ENCODE measurements at regions not wholly inside any gene's neighbourhood (a gene's known extent, or its start where the extent isn't known, plus 50 kb on each side); places are given as distances from the start of the nearest gene placed in this dataset.

- Mint-ChIP-seq H3K27me3 (no peaks in the 10 kb centered on the region), H3K4me3 (no peak overlapping the region), H3K4me1 (peaks cover 2 to 11% of the 10 kb centered on the region in 2 donors), H3K36me3 (no peaks in the 10 kb centered on the region), H3K27ac (no peak overlapping the region), H3K9me3 (no peaks in the 10 kb centered on the region)
- ATAC-seq (replicated peaks), result no peak
- DNase-seq, result no peak
Observed at GRCh38 chr2:37459095-37459981, 114.9 kb downstream of the QPCT start.

- Mint-ChIP-seq H3K27ac (no peak overlapping the region), H3K4me3 (no peak overlapping the region), H3K27me3 (no peaks in the 10 kb centered on the region), H3K36me3 (no peaks in the 10 kb centered on the region), H3K4me1 (peaks cover 2 to 12% of the 10 kb centered on the region in 2 donors), H3K9me3 (no peaks in the 10 kb centered on the region)
- no peak for ATAC-seq (replicated peaks)
- DNase-seq, result no peak
Observed at GRCh38 chr2:37460896-37461229, 116.4 kb downstream of the QPCT start.

- Mint-ChIP-seq H3K4me1 (peaks cover 0 to 6% of the 10 kb centered on the region in 2 donors), H3K27ac (no peak overlapping the region), H3K27me3 (no peaks in the 10 kb centered on the region), H3K9me3 (no peaks in the 10 kb centered on the region), H3K4me3 (no peak overlapping the region), H3K36me3 (no peaks in the 10 kb centered on the region)
- ATAC-seq (replicated peaks) (no peak), DNase-seq (no peak)
Observed at GRCh38 chr2:37464067-37464466, 119.6 kb downstream of the QPCT start.

- Mint-ChIP-seq H3K4me3 (no peak overlapping the region), H3K36me3 (no peaks in the 10 kb centered on the region), H3K4me1 (peaks cover 0 to 6% of the 10 kb centered on the region in 2 donors), H3K9me3 (no peaks in the 10 kb centered on the region), H3K27ac (no peak overlapping the region), H3K27me3 (peaks cover 0 to 4% of the 10 kb centered on the region in 2 donors)
- DNase-seq (no peak), ATAC-seq (replicated peaks) (no peak)
Observed at GRCh38 chr2:37466533-37467222, 122.2 kb downstream of the QPCT start.

- no peaks in the 10 kb centered on the region for H3K9me3 Mint-ChIP-seq
- no peak for DNase-seq
- peaks cover 0 to 6% of the 10 kb centered on the region in 2 donors for H3K4me1 Mint-ChIP-seq
- H3K4me3 Mint-ChIP-seq, result no peak overlapping the region
- no peak for ATAC-seq (replicated peaks)
- H3K27me3 Mint-ChIP-seq, result peaks cover 0 to 4% of the 10 kb centered on the region in 2 donors
- no peaks in the 10 kb centered on the region for H3K36me3 Mint-ChIP-seq
- no peak overlapping the region for H3K27ac Mint-ChIP-seq
Observed at GRCh38 chr2:37468170-37468569, 123.7 kb downstream of the QPCT start.

- Mint-ChIP-seq H3K9me3 (no peaks in the 10 kb centered on the region), H3K36me3 (no peaks in the 10 kb centered on the region), H3K4me1 (peaks cover 0 to 3% of the 10 kb centered on the region in 2 donors), H3K27ac (no peak overlapping the region), H3K27me3 (peaks cover 0 to 4% of the 10 kb centered on the region in 2 donors), H3K4me3 (no peak overlapping the region)
- DNase-seq, result no peak
- ATAC-seq (replicated peaks), result no peak
Observed at GRCh38 chr2:37469126-37469525, 124.7 kb downstream of the QPCT start.

GRCh38 chr2:37471104-37471503 is 126.7 kb downstream of the QPCT start:
- no peak for ATAC-seq (replicated peaks)
- Mint-ChIP-seq H3K9me3 (no peaks in the 10 kb centered on the region), H3K36me3 (no peaks in the 10 kb centered on the region), H3K4me1 (no peaks in the 10 kb centered on the region), H3K4me3 (no peak overlapping the region), H3K27me3 (peaks cover 0 to 4% of the 10 kb centered on the region in 2 donors), H3K27ac (no peak overlapping the region)
- no peak for DNase-seq

GRCh38 chr2:37471994-37472393 is 127.6 kb downstream of the QPCT start:
- DNase-seq, result no peak
- peaks cover 0 to 4% of the 10 kb centered on the region in 2 donors for H3K27me3 Mint-ChIP-seq
- H3K9me3 Mint-ChIP-seq, result no peaks in the 10 kb centered on the region
- no peak overlapping the region for H3K4me3 Mint-ChIP-seq
- no peaks in the 10 kb centered on the region for H3K36me3 Mint-ChIP-seq
- no peak for ATAC-seq (replicated peaks)
- H3K4me1 Mint-ChIP-seq, result no peaks in the 10 kb centered on the region
- H3K27ac Mint-ChIP-seq, result no peak overlapping the region

- H3K4me3 Mint-ChIP-seq, result no peak overlapping the region
- H3K36me3 Mint-ChIP-seq, result no peaks in the 10 kb centered on the region
- no peak for ATAC-seq (replicated peaks)
- H3K27ac Mint-ChIP-seq, result no peak overlapping the region
- H3K4me1 Mint-ChIP-seq, result no peaks in the 10 kb centered on the region
- H3K9me3 Mint-ChIP-seq, result no peaks in the 10 kb centered on the region
- peaks cover 0 to 4% of the 10 kb centered on the region in 2 donors for H3K27me3 Mint-ChIP-seq
- no peak for DNase-seq
Observed at GRCh38 chr2:37472959-37473358, 128.5 kb downstream of the QPCT start.

GRCh38 chr2:37476411-37476810 is 132.0 kb downstream of the QPCT start:
- Mint-ChIP-seq H3K36me3 (peaks cover 0 to 3% of the 10 kb centered on the region in 2 donors), H3K4me3 (no peak overlapping the region), H3K27ac (no peak overlapping the region), H3K27me3 (no peaks in the 10 kb centered on the region), H3K9me3 (no peaks in the 10 kb centered on the region), H3K4me1 (no peaks in the 10 kb centered on the region)
- no peak for DNase-seq
- no peak for ATAC-seq (replicated peaks)

GRCh38 chr2:37477921-37478320 is 133.5 kb downstream of the QPCT start:
- DNase-seq (no peak), ATAC-seq (replicated peaks) (no peak)
- H3K4me3 Mint-ChIP-seq, result no peak overlapping the region
- no peak overlapping the region for H3K27ac Mint-ChIP-seq
- H3K4me1 Mint-ChIP-seq, result no peaks in the 10 kb centered on the region
- no peaks in the 10 kb centered on the region for H3K27me3 Mint-ChIP-seq
- no peaks in the 10 kb centered on the region for H3K9me3 Mint-ChIP-seq
- H3K36me3 Mint-ChIP-seq, result peaks cover 0 to 3% of the 10 kb centered on the region in 2 donors

GRCh38 chr2:37481244-37481643 is 136.8 kb downstream of the QPCT start:
- H3K9me3 Mint-ChIP-seq, result no peaks in the 10 kb centered on the region
- H3K4me1 Mint-ChIP-seq, result no peaks in the 10 kb centered on the region
- no peak overlapping the region for H3K4me3 Mint-ChIP-seq
- ATAC-seq (replicated peaks), result no peak
- peaks cover 0 to 3% of the 10 kb centered on the region in 2 donors for H3K36me3 Mint-ChIP-seq
- DNase-seq, result no peak
- no peak overlapping the region for H3K27ac Mint-ChIP-seq
- no peaks in the 10 kb centered on the region for H3K27me3 Mint-ChIP-seq

- Mint-ChIP-seq H3K9me3 (peaks cover 0 to 2% of the 10 kb centered on the region in 2 donors), H3K27me3 (no peaks in the 10 kb centered on the region), H3K27ac (no peak overlapping the region), H3K36me3 (no peaks in the 10 kb centered on the region), H3K4me3 (no peak overlapping the region), H3K4me1 (no peaks in the 10 kb centered on the region)
- no peak for DNase-seq
- no peak for ATAC-seq (replicated peaks)
Observed at GRCh38 chr2:37489041-37489456, 144.6 kb downstream of the QPCT start.

- no peak overlapping the region for H3K4me3 Mint-ChIP-seq
- no peak for ATAC-seq (replicated peaks)
- no peaks in the 10 kb centered on the region for H3K4me1 Mint-ChIP-seq
- no peaks in the 10 kb centered on the region for H3K27me3 Mint-ChIP-seq
- H3K36me3 Mint-ChIP-seq, result no peaks in the 10 kb centered on the region
- no peak for DNase-seq
- no peak overlapping the region for H3K27ac Mint-ChIP-seq
- peaks cover 0 to 2% of the 10 kb centered on the region in 2 donors for H3K9me3 Mint-ChIP-seq
Observed at GRCh38 chr2:37489536-37489935, 145.1 kb downstream of the QPCT start.

GRCh38 chr2:37493425-37493824 is 149.0 kb downstream of the QPCT start:
- no peak overlapping the region for H3K4me3 Mint-ChIP-seq
- no peak for DNase-seq
- H3K9me3 Mint-ChIP-seq, result peaks cover 0 to 2% of the 10 kb centered on the region in 2 donors
- H3K27me3 Mint-ChIP-seq, result peaks cover 4% of the 10 kb centered on the region in 2 donors
- H3K27ac Mint-ChIP-seq, result no peak overlapping the region
- no peak for ATAC-seq (replicated peaks)
- no peaks in the 10 kb centered on the region for H3K4me1 Mint-ChIP-seq
- no peaks in the 10 kb centered on the region for H3K36me3 Mint-ChIP-seq

Data from stimulated activated naive B cell treated with anti-CD40 and anti-IgM and Interleukin-4, amounts not matched to agents 10 μg/mL and 1 μg/mL and 100 μg/mL, for 72 hours (primary cell).